HG03108 (cell line): ENCODE measurements at regions not wholly inside any gene's neighbourhood (a gene's known extent, or its start where the extent isn't known, plus 50 kb on each side); places are given as distances from the start of the nearest gene placed in this dataset.
A peak's percentile ranks its signal among the peaks of the same experiment; 100 is the strongest.

Experiments
- ATAC-seq: cut with Tn5 transposase; IDR thresholded peaks from one replicate; pipeline ENCODE4 v1.9.1; 2021; ENCODE audit warnings: moderate library complexity; ENCODE audit not compliant: unreplicated experiment

DNA sequence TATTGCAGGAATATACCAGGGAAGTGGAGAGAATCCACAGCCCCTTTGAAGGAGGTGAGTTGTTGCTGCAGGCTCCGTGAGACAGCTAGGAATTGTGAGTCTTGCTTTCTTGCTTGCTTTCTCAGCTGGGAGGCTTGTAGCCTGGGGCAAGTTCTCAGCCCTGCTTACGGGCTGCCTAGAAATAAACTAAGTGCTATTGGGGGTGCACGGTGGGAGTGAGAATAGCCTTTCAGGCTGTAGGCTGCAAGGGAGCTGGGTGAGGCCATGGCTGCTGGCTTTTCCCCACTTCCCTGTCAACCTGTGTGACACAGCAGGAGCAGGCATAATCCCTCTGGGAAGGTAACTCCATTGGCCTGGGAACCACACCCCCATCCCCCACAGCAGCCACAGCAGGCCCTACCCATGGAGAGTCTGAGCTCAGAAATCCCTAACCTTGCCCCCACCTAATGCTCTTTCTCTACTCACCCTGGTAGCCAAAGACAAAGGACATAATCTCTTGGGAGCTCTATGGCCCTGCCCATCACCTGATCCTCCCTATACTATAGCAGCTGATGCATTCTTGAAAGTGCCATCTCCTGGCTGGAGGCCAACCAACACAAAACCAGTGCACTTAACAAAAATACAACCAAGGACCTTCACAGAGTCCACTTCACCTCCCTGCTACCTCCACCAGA is 113.0 kb downstream of the MMRN1 start:
- no peak for ATAC-seq

DNA sequence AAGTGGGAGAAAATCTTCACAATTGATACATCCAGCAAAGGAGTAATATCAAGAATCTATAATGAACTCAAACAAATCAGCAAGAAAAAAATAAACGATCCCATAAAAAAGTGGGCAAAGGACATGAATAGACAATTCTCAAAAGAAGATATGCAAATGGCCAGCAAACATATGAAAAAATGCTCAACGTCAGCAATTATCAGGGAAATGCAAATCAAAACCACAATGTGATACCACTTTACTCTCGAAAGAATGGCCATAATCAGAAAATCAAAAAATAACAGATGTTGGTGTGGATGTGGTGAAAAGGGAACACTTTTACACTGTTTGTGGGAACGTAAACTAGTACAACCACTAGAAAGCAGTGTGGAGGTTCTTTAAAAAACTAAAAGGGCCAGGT is 114.3 kb upstream of the CCSER1 start:
- no peak for ATAC-seq

DNA sequence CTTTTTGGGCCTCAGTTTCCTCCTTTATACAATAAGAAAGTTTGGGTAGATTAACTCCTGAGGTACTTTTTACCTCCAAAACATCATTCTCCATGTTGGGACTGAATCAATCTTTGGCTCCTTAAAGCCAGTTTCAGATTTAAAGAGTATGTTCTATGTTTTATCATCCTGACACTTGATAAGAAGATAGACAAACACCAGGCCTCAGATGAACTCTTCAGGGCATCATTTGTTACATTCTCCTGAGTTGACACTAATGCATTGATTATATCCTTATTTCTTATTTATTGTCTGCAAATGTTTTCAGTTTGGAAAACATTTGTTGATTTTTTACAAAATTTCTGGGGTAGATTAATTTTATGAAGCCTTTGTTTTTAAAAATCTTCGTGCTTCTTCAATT is 102.7 kb upstream of the CCSER1 start:
- no peak for ATAC-seq

DNA sequence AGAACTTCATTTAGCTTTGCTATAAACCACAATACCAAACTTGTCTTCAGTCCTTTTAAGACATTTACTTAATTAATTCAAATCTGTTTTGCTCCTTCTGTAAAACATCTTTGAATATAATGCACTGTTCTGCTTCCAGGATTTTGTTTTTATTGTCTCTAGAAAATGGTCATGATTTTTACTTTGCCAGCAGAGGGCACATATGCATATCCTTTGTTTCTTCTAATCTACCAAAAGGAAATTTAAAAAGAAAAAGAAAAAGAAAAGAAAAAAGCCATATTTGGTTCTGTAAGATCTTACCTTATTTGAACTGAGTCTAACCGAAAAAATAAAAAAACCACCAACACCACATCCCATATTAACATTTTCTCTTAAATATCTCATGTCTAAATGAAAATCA is 101.9 kb upstream of the CCSER1 start:
- no peak for ATAC-seq

DNA sequence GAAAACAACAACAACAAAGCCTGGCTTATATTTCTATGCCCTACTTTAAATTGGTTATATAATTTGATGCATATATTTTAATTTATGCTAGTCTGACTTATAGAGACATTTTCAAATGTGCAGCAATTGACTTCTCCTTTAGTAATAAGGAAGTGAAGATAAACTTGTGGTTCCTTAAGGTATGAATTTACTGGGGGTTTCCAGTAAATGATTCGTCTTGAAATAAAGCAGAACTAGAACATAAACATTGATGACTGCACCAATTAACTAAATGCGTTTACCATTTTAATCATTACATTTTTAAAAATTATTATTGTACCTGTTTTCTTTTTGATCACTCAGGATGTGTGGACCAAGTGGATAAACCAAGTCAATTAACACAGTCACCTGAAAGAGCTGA is 99.6 kb upstream of the CCSER1 start:
- ATAC-seq: peak; percentile 82

DNA sequence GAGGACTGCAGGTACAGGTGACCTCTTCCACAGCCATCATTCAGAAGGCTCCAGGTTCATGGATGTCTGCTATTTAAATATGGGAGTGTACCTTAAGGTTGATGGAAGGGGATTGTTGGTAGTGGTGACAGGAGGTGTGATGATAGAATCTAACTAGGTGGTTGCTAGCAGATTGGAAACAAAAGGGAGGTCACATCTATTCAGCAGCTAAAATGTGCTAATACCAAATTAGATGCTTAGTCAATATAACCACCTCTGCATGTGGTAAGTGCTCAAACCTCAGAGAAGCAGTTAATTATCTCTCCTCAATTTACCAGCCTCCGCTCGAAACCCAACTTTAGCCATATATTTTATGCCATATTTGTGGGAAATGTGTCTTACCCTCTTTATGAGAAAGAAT is 98.7 kb upstream of the CCSER1 start:
- ATAC-seq: no peak

DNA sequence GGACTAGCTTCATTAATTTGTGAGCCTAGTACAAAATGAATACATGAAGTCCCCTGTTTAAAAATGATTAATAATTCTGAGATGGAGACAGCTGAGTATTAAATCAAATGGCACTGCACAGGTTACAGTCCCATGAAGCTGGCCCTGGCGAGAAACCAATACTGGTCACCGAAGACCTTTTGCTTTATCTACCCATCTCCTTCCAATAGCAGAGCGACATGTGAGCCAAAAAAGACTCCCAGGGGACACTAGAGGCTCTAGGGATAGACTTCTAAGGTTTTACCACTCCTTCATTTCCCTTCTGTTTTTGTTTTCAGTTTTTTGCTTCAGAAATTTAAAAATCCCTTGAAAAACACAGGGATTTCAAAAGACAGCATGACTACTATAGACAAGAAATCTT is 97.0 kb upstream of the CCSER1 start:
- ATAC-seq: no peak

DNA sequence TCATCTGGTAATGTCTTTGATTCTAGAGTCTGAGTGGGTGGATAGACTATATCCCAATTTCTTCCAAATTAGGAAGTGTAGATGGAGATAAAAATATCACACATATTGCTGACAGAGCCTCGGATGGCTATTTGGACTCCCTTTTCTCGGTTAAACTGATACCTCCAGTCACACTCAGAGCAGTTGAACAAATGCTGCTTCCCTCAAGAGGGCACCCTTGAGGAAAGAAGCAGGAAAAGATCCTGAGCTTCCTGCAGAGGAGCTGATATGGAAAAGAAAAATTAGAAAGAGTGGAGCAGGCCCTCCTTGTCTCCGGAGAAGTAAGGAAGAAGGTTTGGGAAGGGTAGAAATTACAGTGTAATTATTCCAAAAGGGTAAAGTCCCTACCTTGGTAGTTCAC is 96.2 kb upstream of the CCSER1 start:
- ATAC-seq: no peak

DNA sequence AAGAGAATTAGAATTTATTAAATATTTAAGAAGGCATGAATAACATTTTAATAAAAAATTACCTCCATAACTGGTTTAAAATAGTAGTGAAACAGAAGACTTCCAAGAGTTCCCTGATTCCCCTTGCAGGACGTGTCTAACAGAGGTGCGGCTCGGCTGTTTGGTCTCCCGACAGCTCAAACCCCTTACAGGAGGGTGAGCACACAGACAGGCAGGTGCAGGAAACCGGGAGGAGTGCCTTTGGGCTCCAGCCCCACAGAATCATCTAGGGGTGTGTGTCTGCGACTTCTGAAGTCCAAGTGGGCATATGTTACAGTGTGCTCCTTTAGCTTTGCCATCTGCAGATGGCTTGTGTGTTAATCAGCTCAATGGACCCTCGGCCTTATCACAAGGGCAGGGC is 88.1 kb upstream of the CCSER1 start:
- ATAC-seq: no peak

DNA sequence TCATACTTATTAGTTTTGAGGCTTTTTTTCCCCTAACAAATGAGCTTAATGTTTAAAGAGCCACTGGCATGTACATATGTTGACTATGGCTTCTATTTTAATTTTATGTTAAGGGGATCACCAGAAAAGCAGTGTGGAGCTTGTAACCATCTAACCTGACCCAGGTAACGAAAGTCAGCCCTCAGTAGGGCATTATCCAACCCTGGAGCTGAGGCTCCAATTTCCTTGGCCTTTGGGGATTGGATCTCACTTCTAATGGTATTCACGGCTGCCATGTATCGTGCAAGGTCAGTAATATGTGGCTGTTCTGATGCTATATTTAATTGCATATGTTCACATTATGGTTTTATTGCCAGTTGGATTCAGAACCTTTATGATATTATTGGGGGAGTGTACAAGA is 75.2 kb upstream of the CCSER1 start:
- ATAC-seq: no peak

DNA sequence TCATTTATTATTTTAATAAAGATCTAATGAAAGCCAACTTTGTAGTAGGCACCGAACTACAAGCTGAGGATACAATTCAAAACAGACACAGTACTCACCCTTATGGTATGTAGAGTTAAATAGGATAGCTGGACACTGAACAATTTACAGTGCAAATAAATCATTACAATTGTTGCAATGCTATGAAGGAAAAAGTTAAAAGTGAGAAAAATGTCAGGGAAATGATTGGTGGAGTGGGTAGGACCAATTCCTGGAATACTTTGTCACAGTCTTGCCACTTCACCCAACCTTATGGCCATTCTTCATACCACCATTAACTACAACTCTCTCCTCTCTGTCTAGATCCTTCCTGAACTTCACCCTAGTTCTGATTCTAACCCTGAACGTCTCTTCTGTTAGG is 70.1 kb upstream of the CCSER1 start:
- ATAC-seq: no peak

DNA sequence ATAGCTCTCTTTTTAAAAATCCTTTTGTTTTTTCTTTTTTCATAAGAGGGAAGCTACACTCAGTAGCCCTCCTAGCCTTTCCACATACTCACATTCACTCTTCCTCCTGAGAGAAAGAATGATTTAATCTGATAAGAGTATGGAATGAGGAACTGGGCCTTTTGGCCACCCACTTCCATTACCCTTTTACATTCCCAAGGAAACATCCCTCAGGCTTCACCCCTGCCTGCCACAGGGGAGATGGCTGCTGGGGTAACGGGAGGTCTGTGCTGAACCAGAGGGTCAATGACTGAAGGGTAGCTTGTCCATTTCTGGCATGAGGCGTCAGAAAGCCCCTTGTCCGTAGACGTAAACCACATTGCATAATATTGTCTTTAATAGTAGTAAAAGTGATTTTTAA is 67.2 kb upstream of the CCSER1 start:
- ATAC-seq: no peak

DNA sequence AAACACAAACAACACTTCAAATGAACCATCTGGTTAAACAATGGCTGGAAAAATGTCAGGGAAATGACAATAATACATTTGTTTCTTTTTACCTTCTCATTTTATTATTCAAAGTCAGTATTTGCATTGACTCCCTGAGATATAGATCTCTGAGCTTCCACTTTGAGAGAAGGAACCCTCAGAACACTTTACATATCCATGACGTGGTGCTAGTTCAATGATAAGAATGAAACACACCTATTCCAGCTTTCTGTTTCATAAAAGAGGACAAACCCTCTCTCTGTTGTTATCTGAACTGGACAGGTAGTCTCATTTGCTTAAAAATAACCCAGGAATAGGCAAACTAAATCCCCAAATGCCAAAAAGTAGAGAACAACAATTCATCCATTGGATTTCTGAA is 65.3 kb upstream of the CCSER1 start:
- ATAC-seq: no peak

DNA sequence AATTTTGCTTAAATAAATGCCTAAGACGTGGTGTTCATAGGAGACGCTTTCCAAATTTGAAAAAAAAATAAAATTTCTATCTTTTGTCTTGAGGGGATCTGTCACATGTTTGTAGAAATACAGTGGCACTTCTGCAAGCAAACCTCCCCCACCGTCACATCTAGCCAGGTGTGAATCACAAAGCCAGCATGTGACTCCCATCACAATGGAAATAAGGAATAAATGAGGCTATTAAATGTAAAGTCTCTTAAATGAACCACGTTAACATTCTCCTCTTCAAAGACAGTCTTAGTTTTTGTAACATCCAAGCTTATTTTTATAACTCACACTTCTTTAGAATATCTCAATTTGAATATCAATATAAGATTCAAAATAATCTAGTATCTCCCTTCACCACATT is 63.0 kb upstream of the CCSER1 start:
- no peak for ATAC-seq

DNA sequence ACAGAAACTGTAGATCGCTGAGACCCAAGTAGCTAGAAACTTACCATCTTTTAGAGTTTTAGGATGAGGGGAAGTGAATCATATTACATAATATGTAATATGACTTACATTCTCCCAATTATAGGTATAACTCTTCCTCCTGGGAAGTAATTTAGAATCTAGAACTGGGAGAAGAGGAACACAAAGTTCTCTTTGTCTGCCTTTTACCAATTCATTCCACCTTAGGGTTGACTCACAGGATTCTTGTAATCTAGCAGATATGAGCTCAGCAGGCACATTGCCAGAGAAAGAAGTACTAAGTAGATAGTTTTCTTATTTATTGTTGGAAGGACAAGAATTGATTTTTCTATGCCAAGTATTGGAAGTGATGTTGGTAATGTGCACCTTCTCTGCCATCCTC is 58.0 kb upstream of the CCSER1 start:
- no peak for ATAC-seq

DNA sequence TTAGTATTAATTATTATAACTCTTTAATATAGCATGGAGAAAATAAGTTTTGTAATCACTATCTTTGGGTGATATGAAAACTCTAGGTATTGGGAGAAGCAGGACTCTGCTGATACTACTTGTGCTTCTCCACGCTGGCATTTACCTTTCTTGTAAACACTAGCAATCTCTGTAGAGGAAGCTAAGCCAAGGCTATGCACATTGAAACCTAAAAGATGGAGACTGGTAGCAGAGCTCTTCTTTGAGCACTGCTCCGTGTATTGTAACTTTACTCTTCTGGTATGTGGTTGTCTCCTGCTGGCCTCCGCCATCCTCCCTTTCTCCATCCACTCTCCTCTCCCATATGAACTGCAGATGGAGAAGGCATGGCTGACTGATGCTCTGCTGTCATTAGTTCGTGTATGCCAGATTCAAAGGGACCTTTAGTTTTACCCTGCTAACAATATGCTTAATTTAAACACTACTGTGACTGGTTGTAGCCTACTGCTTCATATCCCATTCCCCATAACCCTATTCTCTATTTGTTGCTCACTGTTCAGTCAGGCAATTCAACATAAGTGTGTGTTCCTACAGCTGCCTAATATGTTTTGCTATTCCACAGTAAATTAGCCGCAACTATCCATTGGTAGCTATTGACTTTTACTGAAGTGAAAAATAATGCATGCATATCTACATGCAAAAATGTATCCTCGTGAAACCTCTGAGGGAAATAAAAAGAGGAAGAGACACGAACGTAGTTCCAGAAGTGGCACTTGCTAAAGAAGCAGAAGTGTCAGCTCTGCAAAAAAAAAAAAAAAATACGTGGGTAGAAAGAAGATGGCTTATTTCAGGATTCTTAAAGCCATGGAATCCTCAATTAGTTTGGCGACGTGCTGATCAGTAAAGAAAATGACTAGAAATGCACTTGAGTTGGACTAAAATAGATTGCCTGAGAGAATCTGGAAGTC is 55.6 kb upstream of the CCSER1 start:
- no peak for ATAC-seq

DNA sequence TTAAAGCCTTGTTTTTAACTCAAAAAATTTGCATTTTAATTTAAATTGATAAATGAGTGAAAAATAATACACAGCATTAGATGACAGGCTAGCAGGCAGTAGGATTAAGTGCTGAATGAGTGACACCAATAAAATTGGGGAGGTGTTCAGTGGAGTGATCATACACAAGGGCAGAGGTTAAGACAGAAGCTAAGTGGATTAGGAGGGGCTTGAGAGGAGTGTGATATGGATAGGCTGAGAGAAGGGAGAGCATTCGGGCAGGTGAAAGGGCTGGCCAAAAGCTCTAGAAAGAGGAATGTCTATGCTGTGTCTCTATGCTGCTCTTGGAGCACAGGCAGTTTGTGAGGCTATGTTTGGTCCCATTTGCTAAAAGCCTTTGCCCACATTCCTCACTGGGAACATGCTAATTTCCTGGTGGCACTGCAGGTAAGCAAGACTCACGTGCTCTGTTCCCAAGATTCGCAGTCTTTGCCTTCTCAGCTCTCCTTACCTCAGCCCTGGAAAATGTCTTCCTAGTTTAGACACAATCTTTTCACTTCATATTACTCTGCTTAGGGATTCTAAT is 52.8 kb upstream of the CCSER1 start:
- ATAC-seq: no peak
